Posterior cingulate gyrus (tissue), 11 donors: ENCODE measurements at regions not wholly inside any gene's neighbourhood (a gene's known extent, or its start where the extent isn't known, plus 50 kb on each side); places are given as distances from the start of the nearest gene placed in this dataset.
"Not testable (repeated sequence)": the region's sequence is repeated elsewhere in the genome, so short reads cannot be mapped to it uniquely, and the experiment has no call there.

Source experiments
- DNase-seq, 10 donors: peaks; one replicate each; pipeline versions ENCODE4 v3.0.0 to v3.0.0-alpha.2; 2020 to 2021; ENCODE audit warnings: mixed read lengths in 3 of 10
- intact Hi-C: fragments of 100-400 bp; cut with DNase I; formaldehyde crosslinking; loops from one replicate; pipeline ENCODE4 v1.15.1; 2023

- DNase-seq, intact Hi-C loops: not testable (repeated sequence)
These were observed 125.2 kb downstream of the UNC93B1 start for GRCh38 chr11:67878666-67879065.

GRCh38 chr11:67877316-67877715, 126.6 kb downstream of the UNC93B1 start:
- DNase-seq, intact Hi-C loops: not testable (repeated sequence)

DNA sequence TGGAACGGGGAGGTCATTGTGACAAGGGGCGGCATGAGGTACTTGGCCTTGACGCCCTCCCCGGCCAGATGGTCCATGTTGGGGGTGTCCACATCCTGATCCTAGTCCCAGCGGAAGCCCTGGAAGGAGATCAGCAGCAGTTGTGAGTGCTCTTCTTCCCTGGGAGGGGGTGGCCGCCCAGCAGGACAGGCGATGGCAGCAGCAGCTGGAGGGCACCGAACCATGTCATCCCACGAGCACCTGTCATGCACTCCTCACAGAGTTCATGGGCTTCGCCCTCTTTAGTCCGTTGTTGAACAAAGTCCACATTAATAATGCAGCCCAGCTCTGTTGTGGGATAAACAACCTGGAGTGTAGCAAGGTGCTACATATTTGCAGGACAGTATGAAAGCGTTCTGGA, 130.7 kb downstream of the UNC93B1 start:
- DNase-seq, intact Hi-C loops: not testable (repeated sequence)

- intact Hi-C loops, DNase-seq: not testable (repeated sequence)
These were observed 132.7 kb downstream of the UNC93B1 start for GRCh38 chr11:67871168-67871567.

- DNase-seq, intact Hi-C loops: not testable (repeated sequence)
These were observed 141.0 kb downstream of the UNC93B1 start for GRCh38 chr11:67862896-67863295.

GRCh38 chr11:67859513-67860161, 144.3 kb downstream of the UNC93B1 start:
- peak in 5 of 10 donors; percentile 22 to 80 (median 36) for DNase-seq
- intact Hi-C loops, result not testable (repeated sequence)

- intact Hi-C loops, DNase-seq: not testable (repeated sequence)
These were observed 153.2 kb downstream of the UNC93B1 start for GRCh38 chr11:67850747-67851146.

GRCh38 chr11:67849766-67850165, 154.1 kb downstream of the UNC93B1 start:
- DNase-seq, intact Hi-C loops: not testable (repeated sequence)

- intact Hi-C loops, DNase-seq: not testable (repeated sequence)
These were observed 155.7 kb downstream of the UNC93B1 start for GRCh38 chr11:67847896-67848875.

DNA sequence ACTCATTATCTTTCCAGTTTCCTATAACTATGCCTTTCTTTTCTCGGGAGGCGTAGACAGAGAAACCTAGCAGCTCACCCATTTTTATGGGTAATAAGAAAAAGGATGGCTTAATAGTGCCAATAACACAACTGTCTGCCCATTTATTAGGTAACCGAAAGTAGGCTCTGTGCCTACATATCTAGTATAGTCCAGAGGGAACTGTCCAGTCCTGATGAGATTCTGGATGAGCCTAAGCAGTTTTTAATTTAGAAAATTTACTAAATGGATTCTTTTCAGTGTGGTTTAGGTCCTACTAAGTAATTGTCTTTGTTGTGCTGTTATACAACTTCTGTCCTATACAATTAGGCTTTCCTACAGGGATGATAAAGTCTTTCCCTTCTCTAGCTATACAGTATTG, 157.6 kb downstream of the UNC93B1 start:
- DNase-seq, intact Hi-C loops: not testable (repeated sequence)

- DNase-seq, intact Hi-C loops: not testable (repeated sequence)
These were observed 158.6 kb downstream of the UNC93B1 start for GRCh38 chr11:67845296-67845695.

GRCh38 chr11:67840599-67840998, 163.3 kb downstream of the UNC93B1 start:
- intact Hi-C loops, DNase-seq: not testable (repeated sequence)

DNA sequence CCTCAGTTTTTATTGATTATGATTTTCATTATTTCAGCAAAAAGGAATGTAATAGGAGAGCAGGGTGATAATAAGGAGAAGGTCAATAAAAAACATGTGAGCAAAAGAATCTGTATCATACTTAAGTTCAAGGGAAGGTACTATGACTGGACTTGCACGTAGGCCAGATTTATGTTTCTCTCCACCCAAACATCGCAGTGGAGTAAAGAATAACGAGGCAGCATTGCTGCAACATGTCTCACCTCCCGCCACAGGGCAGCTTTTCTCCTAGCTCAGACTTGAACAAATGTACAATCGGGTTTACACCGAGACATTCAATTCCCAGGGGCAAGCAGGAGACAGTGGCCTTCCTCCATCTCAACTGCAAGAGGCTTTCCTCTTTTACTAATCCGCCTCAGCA, 155.7 kb upstream of the ALDH3B2 start:
- DNase-seq, intact Hi-C loops: not testable (repeated sequence)

- intact Hi-C loops, DNase-seq: not testable (repeated sequence)
These were observed 152.5 kb upstream of the ALDH3B2 start for GRCh38 chr11:67826951-67827296.

GRCh38 chr11:67826028-67826950, 151.9 kb upstream of the ALDH3B2 start:
- intact Hi-C loops, result not testable (repeated sequence)
- peak; percentile 22 to 92 (median 73) for DNase-seq

- DNase-seq, intact Hi-C loops: not testable (repeated sequence)
These were observed 150.4 kb upstream of the ALDH3B2 start for GRCh38 chr11:67824861-67825260.

DNA sequence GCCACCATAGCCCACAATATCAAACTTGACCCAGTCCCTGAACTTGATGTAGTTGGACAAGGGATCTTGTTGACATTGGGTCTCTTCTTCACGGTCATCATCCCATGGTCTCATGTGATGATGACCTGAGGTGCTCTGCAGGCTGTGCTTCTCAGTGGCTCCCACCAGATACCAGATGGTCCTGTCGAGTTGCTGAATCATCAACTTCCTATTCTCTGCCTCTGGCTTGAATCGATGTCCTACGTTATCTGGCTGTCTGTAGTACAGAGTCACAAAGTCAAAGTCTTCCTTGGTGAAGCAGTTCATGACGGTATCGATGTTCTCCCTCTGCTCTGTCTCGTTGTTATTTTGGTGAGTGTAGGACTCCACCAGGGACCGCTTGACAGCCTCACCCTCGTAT, 145.7 kb upstream of the ALDH3B2 start:
- intact Hi-C loops, result no loop called here
- DNase-seq, result no peak

GRCh38 chr11:67817558-67817957, 143.1 kb upstream of the ALDH3B2 start:
- intact Hi-C loops, result not testable (repeated sequence)
- peak in 1 of 10 donors; percentile 84 for DNase-seq

GRCh38 chr11:67809301-67809700, 134.9 kb upstream of the ALDH3B2 start:
- DNase-seq, result not testable (repeated sequence)
- intact Hi-C loops, result loop anchor here (5.0 kb wide), 1 partner anchor 182 kb away; the partner anchor contains the start of gene NUDT8

GRCh38 chr11:67807896-67808295, 133.5 kb upstream of the ALDH3B2 start:
- intact Hi-C loops, result loop anchor here (5.0 kb wide), 1 partner anchor 181 kb away; the partner anchor contains the start of gene NUDT8
- DNase-seq, result not testable (repeated sequence)
